ENCODE measurements at regions not wholly inside any gene's neighbourhood (a gene's known extent, or its start where the extent isn't known, plus 50 kb on each side); places are given as distances from the start of the nearest gene placed in this dataset.

DNA sequence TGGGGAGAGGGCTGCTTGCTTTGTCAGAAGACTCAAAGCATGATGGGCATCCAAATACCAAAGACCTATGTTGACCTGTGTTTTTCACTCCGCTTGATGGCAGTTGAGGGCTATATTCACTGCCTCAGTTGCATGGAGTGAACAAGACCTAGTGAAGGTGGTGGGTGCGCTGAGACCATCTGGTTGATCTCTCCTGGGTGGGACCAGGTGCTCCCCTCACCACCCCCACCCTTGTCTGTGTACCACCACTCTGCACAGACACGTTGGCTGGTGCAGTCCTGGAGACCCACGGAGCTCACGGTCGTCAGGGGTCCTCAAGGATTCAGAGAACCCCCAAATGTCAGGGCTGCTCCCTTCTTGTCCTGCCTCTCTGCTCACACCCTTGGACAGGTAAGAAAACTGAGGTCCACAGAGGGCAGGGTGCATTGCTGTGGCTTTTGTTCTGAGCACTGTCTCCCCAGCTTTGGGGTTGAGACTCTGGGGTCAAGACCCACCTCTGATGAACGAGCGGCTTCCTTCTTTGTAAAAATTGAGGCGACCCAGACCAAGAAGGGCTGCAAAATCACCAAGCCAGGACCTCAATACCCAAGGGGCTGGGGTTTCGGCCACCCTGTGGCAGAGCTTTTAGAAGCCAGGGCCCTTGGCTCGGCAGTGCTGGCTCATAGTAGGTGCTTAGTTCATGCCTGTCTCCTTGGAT, 166.3 kb upstream of the RTL1 start:
- DNase-seq = no peak

DNA sequence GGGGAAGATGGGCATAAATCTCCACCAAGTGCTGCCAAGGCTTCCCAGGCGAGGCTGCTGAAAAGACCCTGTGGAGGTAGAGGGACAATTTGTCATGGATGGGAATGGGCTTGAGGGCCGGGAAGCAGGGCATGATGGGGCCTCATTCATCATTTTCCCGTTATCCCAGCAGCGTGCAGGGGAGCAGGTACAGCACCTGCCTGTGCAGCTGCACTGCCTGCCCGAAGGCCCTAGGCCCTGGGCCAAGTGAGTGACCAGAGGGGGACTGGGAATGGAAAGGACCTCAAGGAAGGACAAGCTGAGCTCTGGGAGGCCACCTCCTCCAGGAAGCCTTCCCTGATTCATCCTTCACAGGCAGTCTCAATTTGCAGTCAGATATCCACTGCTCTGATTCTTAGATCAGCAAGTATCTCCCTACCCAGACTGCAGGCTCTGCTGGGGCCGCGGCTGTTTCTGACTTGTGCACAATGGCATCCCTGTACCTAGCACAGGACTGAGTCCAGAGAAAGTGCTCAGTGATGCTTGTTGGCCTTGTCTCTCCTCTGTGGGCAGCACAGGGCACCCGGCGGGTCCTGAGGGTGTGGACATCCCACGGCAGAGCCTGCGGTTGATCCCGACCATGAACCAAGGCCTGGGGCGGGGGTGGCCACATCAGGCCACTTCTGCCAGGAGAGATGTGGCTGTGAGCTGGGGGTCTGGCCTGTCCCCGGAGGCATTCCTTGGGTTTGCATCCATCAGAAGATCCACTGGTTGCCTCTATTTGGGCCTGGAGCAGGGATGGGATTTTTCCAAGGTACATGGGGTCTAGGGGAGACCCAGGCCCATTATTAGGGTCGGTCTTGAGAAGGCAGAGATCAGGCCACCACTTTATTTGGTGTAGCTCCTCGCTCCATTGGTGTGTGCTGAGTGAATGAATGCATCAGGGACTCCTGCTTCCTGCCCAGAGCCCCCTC, 167.3 kb upstream of the RTL1 start:
- DNase-seq = no peak

DNA sequence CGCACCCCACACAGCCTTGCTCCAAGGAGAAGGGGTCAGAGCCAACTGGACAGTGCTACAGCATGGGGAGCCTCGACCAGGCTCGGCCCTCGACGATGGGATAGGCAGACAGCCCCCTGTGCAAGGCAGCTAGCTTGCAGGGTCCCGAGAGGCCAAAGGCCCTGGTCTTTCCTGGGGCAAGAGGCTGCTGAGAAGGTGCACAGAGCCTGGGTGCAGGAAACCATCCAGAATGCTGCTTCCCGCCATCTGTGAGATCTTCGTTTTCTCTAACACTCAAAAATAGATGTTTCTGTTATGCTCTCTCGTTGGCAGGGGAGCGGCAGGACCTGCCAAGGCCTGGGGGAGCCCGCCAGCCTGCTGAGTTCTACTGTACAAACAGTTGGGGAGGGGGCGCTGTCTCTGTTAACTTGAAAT, 168.0 kb upstream of the RTL1 start:
- DNase-seq = no peak

DNA sequence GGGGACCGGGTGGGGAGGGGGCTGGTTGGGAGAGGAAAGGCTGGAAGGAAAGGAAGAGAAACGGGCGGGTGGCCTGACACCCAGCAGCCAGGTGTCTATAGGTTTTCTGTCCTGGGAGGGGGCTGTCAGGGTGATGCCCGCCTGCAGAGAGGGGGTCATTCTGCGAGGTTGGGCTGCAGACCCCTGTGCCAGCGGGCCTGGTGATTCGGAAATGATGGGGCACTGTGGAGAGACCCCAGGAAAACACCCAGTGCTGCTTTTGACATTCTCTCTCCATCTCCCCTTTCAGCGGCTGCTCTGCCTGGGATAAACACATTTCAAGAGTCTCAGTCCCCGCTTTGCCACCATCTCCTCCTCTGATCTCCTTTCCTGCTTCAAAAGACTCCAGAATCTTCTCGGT, 168.5 kb upstream of the RTL1 start:
- DNase-seq = no peak

DNA sequence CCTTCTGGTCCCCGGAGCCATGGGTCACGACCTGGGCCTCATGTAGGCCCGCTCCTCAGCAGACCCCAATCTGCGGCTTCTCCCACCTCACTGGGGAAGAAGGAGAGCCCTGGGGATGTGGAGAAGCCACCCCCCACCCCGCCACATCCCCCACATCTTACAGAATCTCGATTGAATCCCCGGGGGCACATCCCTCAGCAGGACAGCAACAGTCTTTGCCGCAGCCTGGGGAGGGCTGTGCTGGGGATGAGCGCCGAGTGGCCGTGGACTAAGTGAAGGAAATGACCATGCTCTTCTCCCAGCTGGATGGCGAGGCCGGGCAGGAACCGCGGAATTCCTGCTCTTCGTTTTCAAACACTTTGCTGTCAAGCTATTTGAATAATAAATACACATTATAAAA, 169.0 kb upstream of the RTL1 start:
- no peak for DNase-seq

DNA sequence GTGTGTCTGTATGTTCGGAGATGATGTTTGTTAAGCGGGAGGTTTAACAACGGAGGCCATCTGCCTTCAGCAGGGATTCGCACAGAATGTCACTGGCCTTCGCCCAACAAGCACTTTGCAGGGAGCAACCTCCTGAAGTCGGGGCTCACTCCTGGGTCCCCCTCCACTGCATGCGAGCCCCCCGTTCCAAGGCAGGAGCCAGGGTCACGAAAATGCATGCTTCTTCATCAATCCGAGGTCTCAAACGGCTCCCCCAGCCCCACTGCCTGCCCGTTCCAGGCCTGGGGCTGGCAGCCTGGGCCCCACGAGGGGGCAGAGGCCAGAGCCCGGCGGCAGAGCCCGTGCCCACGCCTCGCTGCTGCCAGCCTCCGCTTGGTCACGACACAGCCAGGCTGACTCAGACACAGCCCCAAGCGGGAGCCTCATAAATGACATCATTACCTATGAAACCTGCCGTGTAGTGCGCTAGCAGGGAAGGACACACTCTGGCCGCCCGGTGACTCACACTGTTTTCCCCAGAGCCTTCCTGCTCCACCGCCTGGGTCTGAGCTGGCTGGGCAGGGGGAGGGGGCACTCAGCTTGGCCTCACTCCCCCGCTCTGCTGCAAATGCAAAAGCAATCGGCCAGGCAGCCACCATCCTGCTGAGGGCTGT, 169.5 kb upstream of the RTL1 start:
- DNase-seq = no peak

DNA sequence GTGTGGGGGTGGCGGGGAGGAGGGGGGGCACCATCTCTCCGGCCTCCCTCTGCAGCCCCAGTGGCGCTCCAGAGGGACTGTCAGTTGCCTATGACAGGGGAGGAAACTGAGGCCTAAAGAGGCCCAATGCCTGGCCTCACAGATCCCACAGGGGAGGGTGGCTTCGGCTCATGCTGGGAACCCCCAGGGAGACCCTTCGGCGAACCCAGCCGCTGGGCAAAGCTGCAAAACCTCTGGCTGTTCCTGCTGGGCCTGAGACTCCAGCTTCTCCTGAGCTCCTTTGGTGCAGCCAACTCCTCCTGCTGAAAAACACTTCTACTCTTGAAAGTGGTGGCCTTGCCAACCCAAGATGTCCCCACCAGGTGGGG, 170.1 kb upstream of the RTL1 start:
- no peak for DNase-seq

DNA sequence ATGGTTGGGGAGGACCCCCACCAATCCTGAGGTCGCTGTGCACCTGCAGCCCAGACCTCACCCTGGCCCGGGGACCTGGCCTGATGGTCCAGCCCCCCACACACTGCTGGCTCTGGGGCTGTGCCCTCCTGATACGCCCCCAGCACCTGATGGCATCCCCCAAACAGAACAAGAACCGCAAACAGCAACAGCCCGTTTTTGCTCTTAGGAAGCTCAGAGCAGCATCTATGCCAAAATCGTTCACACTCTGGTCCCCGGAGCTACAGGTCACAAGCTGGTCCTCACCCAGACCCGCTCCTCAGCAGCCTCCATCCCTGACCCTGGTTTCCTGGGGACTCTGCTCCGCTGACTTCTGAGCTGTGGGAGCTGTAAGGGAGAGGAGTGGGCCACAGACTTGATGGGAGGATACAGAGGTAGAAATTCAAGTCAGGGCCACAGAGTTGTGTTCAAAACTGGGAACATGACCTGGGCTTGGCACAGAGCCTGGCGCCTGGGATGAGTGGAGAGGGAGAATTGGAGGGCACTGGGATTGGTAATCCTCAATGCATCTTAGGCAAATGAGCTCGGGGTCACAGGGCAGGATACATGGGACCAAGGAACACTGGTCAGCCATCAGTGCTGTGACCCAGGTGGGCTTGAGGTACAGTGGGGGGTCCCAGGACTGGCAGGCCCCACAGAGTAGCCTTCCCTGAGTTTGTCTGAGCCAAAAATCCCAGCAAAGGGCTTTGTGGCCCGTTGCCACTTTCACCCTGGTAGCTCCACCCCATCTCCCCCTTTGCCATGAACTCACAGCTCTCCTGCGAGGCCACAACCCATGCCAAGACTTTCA, 170.9 kb upstream of the RTL1 start:
- no peak for DNase-seq

DNA sequence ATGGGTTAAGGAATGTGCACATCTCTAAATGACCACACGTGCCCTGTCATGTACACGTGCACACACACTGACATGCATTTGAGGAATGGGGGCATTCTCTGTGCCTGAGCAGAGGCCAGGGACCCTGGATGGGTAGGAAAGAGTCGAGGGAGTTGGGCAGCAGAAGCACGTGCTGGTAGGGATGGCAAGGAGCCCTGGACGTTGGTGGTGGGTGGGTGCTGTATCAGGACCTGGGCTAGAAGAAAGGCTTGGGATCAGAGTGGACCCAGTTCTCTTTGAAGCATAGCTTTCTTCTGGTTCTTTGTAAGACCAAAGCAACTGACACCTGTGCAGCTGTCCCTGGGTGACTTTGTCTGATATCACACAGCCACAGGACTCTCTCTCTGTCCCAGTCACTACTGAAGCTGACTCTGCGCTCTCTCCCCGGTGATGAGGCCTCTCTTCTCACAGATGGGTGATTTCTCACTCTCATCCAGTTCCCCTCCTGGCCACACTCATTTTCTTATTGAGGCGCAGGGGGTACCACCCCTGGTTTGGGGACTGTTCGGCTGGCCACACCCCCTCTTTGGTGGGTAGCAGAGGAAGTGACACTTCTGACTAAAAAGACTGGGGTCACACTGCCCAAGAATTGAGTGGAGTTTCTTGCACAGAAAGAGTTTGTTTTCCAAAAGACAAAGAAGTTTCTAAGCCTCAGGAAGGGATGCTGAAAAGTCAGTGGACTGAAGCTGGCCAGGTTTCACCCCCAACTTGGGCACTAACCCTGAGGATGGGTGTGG, 171.7 kb upstream of the RTL1 start:
- no peak for DNase-seq

DNA sequence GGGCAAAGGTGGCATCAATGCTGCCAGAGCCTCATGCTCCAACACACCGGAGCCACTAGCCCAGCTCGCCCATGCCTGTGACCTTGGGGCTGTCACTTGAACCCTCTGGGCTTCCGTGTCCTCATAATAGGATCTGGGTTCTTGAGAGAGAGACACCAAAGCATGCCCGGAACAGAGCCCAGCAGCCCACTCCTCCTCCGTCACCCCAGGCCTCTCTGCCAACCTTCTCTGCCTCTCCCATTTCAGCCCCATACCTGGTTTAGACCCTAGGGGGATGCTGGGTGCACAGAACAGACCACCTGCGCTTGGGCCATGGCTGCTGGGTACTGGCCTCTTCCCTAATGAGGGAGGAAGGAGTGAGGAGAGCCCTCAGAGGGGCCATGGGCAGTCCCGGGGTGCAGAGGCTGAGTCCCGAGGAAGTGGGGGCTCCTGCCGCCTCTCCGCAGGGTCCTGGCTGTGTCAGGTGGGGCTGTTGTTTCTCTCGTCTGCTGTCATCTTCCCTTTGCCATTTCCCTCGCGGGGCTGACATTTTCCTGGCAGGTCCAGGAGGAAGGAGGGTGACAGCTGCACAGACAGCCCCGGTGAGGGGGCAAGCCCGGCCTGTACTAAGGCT, 172.4 kb upstream of the RTL1 start:
- no peak for DNase-seq

DNA sequence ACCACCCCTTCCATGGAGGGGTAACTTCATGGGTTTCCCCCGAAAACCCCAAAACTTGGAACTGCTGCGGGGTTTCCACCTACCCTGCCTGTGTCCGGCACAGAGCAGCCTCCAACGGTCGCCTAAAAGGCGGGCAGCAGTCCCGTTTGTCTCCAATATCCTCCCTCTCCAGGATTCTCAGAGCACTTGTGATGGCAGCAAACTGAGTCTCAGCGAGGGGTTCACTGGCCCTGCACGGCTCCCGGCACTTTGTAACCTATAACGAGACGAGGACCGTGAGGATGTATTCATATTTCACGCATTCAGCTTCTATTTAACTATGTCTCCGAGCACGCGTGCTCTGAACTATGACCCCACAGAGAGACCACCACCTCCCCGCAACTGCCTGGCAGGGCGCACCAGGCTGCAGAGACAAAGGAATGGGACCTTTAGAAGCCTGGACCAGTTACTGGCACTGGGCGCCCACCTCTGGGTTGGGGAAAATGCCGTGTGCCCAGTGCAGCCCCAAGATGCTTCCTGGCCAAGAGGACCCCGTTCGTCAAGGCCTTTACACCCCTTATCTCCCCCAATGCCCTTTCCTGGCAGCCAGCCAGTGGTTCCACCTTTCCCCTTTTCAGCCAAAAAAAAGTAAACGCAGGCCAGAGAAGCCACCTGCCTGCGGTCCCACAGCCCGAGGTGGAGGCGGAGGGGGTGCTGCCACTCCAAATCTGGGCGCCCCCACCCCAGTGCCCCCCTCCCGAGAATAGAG, 173.1 kb upstream of the RTL1 start:
- no peak for DNase-seq

DNA sequence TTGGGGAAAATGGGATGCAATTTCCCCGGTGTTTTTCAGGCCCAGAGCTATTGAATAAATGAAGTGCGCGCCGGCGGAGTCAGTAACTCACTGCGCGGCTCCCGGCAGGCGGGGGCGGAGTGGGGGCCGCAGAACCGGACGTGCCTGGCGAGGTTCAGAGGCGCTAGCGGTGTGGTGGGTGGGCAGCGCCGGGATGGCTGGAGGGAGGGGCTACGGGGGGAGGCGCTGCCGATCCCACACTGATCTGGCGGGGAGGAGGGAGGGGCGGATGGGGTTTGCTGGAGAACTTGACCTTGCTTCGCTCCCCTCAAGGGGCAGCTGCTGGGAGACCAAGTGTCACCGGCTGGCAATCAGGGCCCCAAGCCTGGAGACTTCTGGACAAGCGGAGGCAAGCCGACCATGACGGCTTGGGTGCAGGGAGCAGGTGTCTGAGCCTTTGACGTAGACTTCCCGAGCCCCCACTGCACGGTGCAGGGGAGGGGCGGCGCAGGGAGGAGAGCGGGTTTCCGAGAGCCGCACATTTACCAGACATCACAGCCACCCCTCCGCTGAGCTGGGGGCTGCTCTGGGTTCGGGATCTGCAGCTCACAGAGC, 174.1 kb upstream of the RTL1 start:
- DNase-seq = no peak

DNA sequence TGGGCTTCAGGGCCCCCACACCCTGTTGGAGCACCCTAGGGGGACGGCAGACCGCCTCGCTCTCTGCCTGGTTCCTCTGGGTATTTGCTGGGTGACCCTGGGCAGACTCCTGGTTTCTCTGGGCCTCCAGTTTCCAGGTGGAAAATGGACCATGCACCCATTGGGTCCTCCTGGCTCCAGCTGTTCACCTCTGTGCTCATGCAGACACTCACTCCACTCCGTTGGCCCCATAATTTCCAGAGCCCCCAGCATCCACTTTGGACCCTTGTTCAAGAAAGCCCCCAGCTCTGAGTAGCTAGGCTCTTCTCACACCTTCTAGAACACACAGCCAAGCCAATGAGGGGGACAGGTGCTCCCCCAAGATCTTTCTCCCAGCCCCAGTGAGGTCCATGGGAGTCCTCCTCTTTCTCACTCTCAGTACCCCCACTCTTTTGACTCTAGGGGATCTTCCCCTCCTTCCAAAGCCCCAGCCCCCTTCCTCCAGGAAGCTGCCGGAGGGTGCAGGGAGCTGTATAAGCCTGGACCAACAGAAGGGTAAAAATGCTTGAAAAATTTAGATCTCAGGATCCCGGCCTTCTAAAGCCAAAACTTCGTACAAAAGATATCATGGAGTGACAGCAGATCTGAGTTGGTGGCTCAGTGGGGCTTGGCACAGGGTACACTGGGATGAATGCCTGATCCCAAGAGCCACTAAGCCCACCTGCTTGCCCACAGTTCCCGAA, 174.8 kb upstream of the RTL1 start:
- no peak for DNase-seq

DNA sequence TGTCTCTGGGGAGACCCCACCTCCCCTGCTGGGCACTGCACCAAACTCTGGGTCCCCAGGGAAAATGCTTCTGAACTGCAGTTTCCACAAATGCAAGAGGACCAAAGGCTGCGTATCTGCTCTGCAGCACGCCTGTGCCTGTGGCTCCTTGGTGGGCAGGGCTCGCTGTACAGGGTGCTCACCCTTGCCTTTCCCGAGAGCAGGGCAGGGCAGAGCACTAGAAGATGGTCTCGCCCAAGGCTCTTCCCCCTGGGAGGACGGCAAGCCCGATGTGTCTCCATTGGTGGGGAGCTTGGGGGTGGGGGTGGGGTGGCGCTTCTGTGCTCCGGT, 175.3 kb upstream of the RTL1 start:
- no peak for DNase-seq

DNA sequence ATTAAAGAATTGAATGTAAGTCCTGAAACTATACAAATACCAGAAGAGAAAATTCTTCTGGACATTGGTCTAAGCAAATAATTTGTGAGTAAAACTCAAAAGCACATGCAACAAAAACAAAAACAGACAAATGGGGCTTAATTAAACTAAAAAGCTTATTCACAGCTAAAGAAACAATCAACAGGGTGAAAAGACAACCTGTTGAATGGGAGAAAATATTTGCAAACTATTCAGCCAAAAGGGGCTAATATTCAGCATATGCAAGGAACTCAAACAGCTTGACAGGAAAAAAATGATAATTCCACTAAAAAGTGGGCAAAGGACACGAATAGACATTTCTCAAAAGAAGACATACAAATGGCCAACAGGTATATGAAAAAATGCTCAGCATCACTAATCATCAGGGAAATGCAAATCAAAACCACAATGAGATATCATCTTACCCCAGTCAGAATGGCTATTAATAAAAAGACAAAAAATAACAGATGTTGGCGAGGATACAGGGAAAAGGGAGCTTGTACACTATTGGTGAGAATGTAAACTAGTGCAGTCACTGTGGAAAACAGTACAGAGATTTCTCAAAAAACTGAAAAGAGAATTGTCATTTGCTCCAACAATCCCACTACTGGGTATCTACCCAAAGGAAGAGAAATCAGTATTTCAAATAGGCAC, 177.5 kb upstream of the RTL1 start:
- no peak for DNase-seq

DNA sequence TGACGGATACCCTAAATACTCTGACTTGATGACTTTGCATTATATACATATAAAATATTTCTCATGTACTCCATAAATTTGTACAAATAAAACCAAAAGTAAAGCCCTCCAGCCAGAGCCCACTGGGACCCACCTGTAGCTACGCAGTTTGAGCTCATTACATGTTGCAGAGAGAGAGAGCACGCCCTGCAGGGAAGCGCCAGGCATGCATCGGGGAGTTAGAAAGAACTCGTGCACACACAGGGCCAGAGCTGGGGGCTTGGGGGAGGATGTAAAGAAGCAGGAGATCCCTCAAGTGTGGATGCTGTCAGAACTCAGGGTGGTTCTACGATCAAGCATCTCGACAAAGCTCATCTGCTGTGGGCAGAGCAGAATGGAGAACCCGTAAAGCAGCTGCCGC, 178.5 kb upstream of the RTL1 start:
- no peak for DNase-seq

DNA sequence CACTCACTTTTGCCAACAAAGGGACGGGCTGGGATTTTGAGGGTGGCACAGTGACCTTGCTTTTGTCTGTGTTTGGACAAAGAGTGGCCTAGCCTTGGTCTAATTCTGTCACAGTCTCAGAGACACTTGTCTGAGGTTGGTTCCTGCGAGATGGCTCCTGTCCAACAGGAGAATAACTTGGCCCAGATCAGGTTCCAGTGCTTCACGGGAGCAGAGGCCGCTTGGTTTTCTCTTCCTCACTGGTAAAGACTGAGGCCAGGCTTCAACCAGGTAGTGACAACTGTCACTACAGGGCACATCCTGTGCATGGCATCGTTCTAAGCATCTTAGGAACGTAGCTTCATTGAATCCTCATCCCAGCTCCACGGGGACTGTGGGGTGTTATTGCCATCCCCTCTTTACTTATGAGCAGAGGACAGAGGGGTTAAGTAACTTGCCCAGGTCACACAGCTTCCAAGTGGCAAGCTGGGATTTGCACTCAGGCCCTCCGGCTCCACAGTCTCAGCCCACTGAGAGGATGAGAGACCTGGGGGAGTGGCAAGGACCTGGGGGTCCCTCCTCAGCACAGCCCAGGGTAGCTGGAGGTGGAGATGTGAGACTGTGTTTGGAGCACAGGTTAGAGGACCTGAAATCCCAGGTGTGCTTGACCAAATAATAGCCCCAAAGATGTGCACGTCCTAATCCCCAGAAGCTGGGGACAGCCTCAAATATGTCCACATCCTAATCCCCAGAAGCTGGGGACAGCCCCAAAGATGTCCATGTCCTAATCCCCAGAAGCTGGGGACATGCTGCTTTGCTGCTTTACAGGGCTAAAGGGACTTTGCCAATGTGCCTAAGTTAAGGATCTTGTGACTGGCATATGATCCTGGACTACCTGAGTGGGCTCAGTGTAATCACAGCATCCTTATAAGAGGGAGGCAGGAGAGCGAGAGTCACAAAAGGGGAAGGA, 179.2 kb upstream of the RTL1 start:
- DNase-seq = no peak

Measured in activated naive CD4-positive, alpha-beta T cell (primary cell).